LHCN-M2 (cell line): ENCODE measurements at regions not wholly inside any gene's neighbourhood (a gene's known extent, or its start where the extent isn't known, plus 50 kb on each side); places are given as distances from the start of the nearest gene placed in this dataset.
"Not testable (repeated sequence)": the region's sequence is repeated elsewhere in the genome, so short reads cannot be mapped to it uniquely, and the experiment has no call there.

Source experiments
- DNase-seq: peaks from one replicate; pipeline ENCODE4 v3.0.0-alpha.2; 2012; ENCODE audit warnings: low read depth

DNA sequence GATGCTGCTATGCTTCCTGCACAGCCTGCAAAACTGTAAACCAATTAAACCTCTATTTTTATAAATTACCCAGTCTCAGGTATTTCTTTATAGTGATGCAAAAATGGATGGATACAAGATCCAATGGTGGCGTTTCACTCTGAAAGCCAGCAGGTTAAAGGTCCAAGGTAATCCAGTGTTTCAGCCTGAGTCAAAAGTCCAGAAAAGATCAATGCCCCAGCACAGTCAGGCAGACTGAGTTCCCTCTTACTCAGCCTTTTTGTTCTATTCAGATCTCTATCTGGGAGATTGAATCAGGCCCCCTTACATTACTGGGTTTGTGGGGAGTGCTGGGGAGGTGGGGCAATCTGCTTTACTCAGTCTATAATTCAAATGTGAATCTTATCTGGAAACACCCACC is 464.5 kb downstream of the GXYLT1 start:
- DNase-seq, result no peak

DNA sequence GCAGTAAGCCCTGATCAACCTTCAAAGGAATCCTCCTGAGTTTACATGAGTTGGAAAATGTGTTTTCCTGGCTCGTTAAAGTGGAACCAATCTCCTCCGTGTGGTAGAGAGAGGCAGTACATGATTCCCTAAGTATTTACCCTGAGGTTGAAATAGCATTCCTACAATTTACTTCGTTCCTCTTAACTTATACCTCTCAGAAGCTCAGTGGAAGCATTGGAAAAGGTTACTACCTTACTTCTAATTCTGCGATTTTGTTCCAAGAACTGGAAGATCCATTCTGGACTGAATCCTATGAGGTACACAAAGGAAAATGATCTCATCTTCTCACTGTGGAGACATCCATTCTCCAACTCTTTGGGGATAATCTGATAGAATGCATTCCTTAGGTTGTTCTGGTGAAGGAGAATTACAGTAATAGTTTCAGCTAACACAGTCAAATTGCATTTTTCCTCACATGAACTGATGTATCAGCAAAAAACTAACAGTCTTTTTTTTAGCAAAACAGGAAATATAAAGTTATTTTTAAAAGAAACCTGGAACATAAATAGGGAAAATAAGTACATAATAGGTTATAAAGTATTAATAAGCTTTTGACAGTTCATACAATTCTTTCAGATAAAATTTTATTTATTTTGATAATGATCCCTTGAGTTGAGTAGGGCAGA is 475.6 kb downstream of the PDZRN4 start:
- peak; percentile 5 for DNase-seq

DNA sequence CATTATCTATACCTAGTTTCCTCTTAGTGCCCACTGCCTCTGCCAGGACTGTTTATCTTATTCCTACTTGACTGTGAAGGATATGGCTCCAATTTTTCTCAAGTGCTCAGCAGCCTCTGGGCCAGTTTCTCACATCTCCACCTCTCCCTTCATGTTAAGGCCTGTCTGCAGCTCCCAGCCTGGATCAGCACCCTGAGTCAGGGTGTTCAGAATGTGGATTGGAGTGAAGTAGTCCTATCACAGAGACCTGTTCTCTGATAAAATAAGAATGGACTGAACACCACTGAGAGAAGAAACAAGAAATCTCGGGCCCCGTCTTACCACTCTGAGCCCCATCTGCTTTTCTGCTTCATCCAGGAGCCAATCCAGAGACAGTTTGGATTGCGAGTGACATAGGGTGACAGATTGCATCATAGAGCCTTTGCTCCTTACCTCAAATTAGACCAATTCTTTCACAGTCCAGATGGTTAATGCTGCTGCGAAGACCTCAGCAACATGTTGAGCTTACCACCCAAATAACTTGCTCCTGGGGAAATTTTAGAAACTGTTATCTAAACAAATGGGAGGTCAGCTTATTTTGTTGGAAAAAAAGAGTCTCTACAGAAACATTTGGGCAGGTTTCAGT is 473.1 kb downstream of the PDZRN4 start:
- DNase-seq, result no peak

DNA sequence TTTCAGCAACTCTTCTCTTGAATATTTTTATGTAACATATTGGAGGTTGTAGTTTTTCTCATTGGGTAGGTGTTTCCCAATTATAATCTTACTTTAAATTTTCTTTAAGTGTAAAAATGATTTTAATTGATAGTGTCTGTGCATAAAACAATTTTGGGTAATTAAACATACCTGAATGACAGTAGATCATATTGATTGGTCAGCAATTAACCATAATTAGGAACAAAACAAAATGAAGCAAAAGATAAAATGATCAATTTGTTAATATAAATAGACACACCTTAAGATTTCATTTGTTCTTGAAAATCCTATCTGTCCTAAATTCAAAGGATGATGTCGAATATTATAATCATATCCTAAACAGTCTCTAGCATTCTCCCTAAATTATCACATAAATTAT is 468.3 kb downstream of the PDZRN4 start:
- DNase-seq, result no peak

DNA sequence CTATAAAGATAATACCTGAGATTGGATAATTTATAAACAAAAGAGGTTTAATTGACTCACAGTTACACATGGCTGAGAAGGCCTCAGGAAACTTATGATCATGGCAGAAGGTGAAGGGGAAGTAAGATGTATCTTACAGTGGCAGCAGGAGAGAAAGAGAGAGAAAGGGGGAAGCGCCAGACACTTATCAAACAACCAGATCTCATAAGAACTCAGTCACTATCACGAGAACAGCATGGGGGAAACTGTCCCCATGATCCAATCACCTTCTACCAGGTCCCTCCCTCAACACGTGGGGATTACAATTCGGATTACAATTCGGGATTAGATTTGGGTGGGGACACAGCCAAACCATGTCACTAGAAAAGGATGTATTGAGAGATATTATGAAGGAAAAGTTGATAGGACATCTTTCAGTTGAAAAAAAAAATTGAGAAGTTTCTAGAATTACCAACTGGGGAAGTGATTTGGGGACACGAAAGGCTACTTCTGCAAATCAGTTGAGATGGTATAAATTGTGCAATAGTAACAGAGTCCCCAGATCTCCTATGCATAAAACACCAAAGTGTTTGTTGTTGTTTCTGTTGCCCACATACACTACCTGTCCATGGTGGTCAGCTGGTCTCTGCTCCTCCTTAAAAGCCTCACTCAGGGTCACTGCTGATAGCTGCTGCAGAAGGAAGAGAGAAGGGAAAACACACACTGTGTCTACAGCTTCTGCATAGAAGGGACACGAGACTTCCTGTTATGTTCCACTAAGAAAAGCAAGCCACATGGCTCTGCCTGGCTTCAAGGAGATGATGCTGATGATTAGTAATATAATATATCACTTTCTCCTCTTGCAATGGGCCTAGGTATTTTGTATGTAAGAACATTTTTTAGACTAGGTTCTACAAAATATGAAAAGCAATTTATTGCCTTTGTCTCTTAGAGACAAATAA is 465.5 kb downstream of the PDZRN4 start:
- DNase-seq, result no peak

DNA sequence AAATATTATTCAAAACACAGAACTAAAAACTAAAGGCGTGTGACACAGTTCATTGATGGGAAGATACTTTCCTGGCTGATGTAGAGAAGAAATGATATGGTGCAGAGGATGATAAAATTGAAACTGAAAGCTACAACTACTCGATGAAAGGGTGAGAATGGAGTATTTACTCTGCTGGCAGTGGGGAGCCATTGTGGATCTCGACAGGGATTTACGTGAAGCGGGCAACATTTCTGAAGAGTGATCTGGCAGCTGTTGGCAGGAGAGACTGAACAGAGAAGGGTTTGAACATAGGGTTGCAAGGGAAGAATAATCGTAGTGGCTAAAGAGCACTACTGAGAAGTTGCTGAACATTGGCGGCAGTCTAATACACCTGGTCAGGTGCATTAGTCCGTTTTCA is 464.9 kb downstream of the PDZRN4 start:
- DNase-seq, result no peak

DNA sequence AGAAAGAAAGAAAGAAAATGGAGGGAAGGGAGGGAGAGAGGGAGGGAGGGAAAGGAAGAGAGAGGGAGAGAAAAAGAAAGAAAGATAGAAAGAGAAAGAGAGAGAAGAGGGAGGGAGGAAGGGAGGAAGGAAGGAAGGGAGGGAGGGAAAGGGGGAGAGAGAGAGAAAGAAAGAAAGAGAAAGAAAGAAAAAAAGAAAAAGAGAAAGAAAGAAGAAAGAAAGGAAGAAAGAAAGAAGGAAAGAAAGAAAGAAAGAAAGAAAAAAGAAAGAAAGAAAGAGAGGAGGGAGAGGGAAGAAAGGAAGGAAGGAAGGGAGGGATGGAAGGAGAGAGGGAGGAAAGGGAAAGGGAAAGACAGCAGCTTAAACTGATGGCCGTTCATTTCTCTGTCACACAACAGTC is 457.5 kb downstream of the PDZRN4 start:
- DNase-seq, result no peak

DNA sequence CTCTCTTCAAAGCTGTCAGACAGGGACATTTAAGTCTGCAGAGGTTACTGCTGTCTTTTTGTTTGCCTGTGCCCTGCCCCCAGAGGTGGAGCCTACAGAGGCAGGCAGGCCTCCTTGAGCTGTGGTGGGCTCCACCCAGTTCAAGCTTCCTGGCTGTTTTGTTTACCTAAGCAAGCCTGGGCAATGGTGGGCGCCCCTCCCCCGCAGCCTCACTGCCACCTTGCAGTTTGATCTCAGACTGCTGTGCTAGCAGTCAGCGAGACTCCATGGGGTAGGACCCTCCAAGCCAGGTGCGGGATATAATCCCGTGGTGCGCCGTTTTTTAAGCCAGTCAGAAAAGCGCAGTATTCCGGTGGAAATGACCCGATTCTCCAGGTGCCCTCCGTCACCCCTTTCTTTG is 454.7 kb downstream of the PDZRN4 start:
- DNase-seq, result not testable (repeated sequence)

DNA sequence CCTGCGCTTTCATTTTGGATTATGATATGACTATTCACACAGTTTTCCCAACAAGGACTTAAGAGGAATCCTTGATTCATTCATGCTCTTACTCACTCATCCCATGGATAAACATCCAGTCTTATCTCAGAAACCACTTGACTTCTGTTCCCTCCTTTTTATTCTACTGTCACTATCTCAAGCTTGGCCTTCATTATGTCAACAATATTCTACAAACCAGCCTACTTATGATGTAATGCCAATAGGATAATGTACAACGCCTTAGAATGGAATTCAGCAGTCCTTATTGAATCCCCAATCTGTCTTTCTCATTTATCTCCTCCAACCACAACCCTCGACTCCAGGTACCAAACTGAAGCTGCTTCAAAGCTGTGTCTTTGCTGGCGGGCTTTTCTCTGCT is 448.5 kb downstream of the PDZRN4 start:
- DNase-seq, result no peak

DNA sequence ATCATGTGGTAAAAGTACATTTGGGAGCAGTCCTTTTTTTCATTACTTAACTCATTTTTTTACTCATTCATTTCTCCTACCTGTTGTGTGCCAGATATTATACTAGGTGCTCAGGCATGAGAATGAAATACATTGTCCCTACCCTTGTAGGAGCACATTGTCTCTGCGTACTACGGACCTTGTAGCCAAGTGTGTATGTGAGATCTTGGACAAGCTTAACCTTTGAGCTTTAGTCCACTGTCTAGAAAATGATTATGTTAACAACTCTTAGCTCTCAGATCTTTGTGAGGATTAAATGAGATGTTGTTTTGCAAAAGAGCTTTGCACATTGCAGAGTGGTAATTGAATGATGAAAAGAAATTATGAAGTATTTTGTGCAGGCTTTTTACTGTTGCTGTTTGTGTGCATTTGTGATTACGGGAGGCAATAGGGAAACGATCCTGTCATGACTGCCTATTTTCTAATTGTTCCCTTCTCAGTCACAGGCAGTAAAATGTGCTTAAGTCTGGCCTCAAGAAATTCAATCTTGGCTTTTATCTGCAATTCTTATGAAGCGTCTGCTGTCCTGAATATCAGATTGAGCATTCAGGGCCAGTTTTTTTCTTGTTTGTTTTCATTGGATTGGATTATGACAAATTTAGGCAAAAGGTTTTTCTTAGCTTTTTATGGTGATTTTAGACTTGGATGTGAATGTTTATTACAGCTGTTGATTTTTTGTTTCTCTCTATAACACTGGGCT is 447.7 kb downstream of the PDZRN4 start:
- no peak for DNase-seq

DNA sequence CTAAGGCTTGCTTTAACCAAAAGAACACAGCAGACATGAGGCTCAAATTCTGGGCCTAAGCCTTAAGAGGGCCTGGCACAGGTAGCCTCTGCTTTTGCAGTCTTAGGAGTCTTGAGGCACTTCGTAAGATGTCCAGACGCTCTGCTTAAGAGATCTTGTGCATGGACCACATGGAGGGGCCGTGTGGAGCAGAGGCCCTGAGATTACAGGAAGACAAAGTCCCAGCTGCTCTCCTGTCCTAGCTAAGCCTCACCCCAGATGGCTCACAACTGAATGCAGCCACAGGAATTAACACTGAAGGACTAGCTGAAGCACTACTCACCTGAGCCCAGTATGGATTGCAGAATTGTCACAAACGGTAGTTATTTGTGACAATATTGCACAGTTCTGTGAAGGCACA is 446.0 kb downstream of the PDZRN4 start:
- no peak for DNase-seq

DNA sequence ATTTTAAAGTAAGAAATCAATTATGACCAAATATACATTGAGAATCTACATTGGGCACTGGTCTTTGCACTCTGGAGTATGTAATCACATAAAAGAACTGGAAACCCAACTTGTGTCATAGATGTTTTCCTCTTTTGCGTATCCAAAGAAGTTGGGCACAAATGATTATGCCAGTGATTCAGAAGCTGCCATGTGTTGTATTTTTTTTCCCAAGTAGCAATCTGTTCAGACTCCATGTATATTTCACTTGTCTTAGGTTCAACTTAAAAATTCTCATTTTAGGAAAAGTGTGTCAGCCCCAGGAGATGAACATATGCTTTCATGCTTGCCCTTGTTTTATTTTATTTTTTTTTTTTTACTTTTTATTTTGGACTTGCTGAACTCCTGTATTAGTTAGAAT is 441.5 kb downstream of the PDZRN4 start:
- DNase-seq, result no peak

DNA sequence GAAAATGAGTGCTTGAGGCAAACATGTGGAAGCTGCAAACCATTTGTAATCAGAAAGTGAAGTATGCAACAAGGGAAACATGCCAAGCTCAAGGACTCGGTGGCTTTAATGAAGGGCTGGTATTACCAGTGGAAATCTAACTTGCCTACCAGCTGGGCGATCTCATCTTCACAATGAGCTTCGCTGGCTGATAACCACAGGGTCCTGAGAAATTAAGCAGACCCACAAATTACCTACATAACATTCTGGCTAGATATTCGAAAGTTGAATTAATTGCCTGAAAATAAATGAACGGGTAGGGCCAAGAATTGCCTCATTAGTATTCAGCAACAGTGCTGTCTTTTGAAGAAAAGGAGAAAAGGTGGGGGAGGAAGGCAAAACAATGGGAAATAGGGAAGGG is 439.4 kb downstream of the PDZRN4 start:
- no peak for DNase-seq

DNA sequence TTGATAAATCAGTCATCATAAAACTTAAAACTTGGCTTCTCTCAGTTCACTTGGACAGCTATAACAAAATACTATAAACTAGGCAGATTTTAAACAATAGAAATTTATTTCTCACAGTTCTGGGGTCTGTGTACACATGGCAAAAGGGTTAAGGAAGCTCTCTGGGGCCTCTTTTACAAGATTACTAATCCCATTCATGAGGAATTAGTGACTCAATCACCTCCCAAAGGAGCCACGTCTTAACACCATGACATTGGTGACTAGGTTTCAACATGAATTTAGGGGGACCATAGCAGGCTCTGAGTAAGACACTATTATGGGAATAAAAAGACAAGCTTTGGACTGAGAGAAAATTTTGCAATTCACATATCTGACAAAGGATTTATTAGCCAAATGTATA is 436.5 kb downstream of the PDZRN4 start:
- DNase-seq, result no peak
